Ovary (tissue), 7 donors: ENCODE measurements at regions not wholly inside any gene's neighbourhood (a gene's known extent, or its start where the extent isn't known, plus 50 kb on each side); places are given as distances from the start of the nearest gene placed in this dataset.

ENCODE experiments used
- DNase-seq, 5 donors: peaks; one replicate each; pipeline ENCODE4 v3.0.0-alpha.2; 2019 to 2020
- H3K27ac ChIP-seq, 2 donors: fragments of 200-600 bp; one replicate each; pipeline versions ENCODE4 v1.5.1 to v1.8.0; 2019 to 2022
- H3K27me3 ChIP-seq: fragments of 200-600 bp; one replicate; pipeline ENCODE4 v1.8.0; 2022
- H3K36me3 ChIP-seq: fragments of 200-600 bp; sonication (generic); one replicate; pipeline ENCODE4 v1.5.1; 2019
- H3K4me1 ChIP-seq: one replicate; pipeline ENCODE4 v1.8.1; 2013; ENCODE audit warnings: mild to moderate bottlenecking, moderate library complexity; ENCODE audit not compliant: insufficient read depth
- H3K4me3 ChIP-seq: fragments of 200-600 bp; sonication (generic); one replicate; pipeline ENCODE4 v1.5.1; 2017
- H3K9me3 ChIP-seq, 2 donors: fragments of 200-600 bp in 1 of 2; sonication (generic) in 1 of 2; one replicate each; pipeline versions ENCODE4 v1.5.1 to v1.8.1; 2013 to 2019; ENCODE audit warnings: mild to moderate bottlenecking in 1 of 2, moderate library complexity in 1 of 2
- EP300 ChIP-seq: sonication (generic); formaldehyde crosslinking; IDR thresholded peaks from one replicate; pipeline ENCODE4 v1.6.1; 2017; ENCODE audit warnings: antibody characterized with exemption
- POLR2A ChIP-seq: fragments of 450-650 bp; IDR thresholded peaks from one replicate; pipeline ENCODE4 v1.6.1; 2017; ENCODE audit warnings: antibody characterized with exemption, mild to moderate bottlenecking, moderate library complexity
- WGBS, 3 donors: extraction: QIAGEN DNeasy Blood & Tissue Kit in 1 of 3; methylation state at CpG; one replicate each; pipeline versions ENCODE4 v1.1.5 to v1.1.7; 2013 to 2017; 5-methylcytosine and 5-hydroxymethylcytosine counted together
- intact Hi-C, 4 donors: fragments of 100-400 bp; cut with DNase I; formaldehyde crosslinking; loops; one replicate each; pipeline versions ENCODE4 v1.11.0 to v1.15.1; 2022 to 2023
- TF ChIP-seq, protein P1 (sequence below), 3 donors: fragments of 450-650 bp in 2 of 3; fragments of 200-600 bp in 1 of 3; IDR thresholded peaks; one replicate each; pipeline versions ENCODE4 v1.5.1 to v1.8.0; 2016 to 2022; ENCODE audit warnings: antibody characterized with exemption in 3 of 3, mild to moderate bottlenecking in 1 of 3
- donor health status: DM: no; HTN: no; CAD: no; lungs with moderate emphysema.
- donor health status: DM: no; HTN: no; CAD: no.
- donor health status: Bipolar disorder and iron deficiency.
- donor health status: DM: no; HTN: no; CAD: no.
- donor health status: DM: yes; HTN: yes; CAD: no.

DNA sequence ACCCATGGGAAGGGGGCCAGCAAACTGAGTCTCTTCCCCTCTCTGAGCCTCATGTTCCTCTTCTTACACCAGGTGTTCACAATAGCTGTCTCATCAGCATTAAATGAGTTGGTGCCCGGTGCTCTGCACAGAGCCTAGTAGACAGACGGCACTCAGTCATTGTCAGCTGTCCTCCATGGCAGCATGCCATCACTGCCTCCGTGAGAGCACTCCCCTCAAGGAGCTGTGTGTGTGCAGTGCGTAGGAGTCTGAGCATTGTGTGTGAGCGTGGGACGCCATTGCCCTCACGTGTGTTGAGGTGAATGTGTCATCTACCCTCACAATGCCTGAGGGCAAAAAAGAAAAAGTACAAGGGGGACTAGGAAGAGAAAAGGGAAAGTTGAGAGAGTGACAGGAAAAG is 536.5 kb downstream of the CDK5RAP2 start:
- Histone ChIP-seq H3K27ac (no peak overlapping the region), H3K9me3 (no peaks in the 10 kb centered on the region), H3K4me1 (no peaks in the 10 kb centered on the region), H3K4me3 (no peak overlapping the region), H3K27me3 (no peaks in the 10 kb centered on the region), H3K36me3 (no peaks in the 10 kb centered on the region)
- WGBS, 3 donors: 38 to 54% (median 40%) methylated on average over 7 of the region's 7 CpGs
- no peak for DNase-seq
- TF ChIP-seq, protein P1, sequence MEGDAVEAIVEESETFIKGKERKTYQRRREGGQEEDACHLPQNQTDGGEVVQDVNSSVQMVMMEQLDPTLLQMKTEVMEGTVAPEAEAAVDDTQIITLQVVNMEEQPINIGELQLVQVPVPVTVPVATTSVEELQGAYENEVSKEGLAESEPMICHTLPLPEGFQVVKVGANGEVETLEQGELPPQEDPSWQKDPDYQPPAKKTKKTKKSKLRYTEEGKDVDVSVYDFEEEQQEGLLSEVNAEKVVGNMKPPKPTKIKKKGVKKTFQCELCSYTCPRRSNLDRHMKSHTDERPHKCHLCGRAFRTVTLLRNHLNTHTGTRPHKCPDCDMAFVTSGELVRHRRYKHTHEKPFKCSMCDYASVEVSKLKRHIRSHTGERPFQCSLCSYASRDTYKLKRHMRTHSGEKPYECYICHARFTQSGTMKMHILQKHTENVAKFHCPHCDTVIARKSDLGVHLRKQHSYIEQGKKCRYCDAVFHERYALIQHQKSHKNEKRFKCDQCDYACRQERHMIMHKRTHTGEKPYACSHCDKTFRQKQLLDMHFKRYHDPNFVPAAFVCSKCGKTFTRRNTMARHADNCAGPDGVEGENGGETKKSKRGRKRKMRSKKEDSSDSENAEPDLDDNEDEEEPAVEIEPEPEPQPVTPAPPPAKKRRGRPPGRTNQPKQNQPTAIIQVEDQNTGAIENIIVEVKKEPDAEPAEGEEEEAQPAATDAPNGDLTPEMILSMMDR (IDR thresholded peaks at IDR 0.05): no peak
- TF ChIP-seq POLR2A (no peak), EP300 (no peak)
- intact Hi-C loops: no loop called here

DNA sequence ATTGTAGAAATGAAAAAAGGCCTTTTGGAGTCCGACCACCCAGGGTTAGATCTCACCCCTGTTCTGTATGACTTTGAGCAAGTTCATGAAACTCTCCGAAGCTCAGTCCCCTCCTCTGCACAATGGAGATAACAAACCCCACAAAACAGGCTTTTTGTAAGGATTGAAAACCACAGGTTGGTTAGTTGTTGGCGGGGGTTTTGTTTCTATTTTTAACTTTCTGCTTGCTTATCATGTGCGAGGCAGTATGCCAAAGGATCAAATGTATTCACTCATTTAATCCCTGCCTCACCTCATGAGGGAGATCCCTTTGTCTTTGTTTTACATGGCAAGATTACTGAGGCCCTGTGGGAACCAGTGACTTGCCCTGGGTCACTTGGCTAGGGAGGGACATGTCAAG is 539.1 kb downstream of the CDK5RAP2 start:
- Histone ChIP-seq H3K27ac (no peak overlapping the region), H3K9me3 (no peaks in the 10 kb centered on the region), H3K36me3 (no peaks in the 10 kb centered on the region), H3K4me1 (no peaks in the 10 kb centered on the region), H3K4me3 (no peak overlapping the region), H3K27me3 (no peaks in the 10 kb centered on the region)
- no peak for TF ChIP-seq POLR2A
- TF ChIP-seq, protein P1 (IDR thresholded peaks at IDR 0.05): no peak
- TF ChIP-seq EP300: no peak
- DNase-seq: no peak
- intact Hi-C loops: no loop called here
- 29 to 39% (median 29%) methylated on average over 4 of the region's 4 CpGs for WGBS, 3 donors

DNA sequence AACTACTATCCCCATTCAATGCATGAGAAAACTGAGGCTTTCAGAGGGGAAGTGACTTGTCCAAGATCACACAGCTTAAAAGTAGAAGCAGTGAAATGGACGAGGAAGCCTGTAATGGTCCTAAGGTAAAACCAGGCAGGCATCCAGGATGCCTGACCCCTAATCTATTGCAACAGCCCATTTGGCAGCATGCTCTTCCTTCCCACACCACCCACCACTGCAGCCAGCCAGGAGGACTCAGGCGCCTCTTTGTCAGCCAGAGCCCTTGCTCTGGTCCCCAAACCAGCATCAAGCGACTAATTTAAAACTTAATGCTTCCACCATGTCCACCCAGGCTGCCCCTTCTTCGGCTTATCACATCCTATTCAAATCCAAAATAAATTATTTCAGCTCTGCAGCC is 541.6 kb downstream of the CDK5RAP2 start:
- H3K36me3 ChIP-seq: no peaks in the 10 kb centered on the region
- TF ChIP-seq POLR2A: no peak
- no peak for TF ChIP-seq EP300
- TF ChIP-seq, protein P1 (IDR thresholded peaks at IDR 0.05): no peak
- no peak overlapping the region for H3K27ac ChIP-seq
- intact Hi-C loops: no loop called here
- WGBS, 3 donors: 54 to 61% (median 61%) methylated on average over 4 of the region's 4 CpGs
- no peaks in the 10 kb centered on the region for H3K27me3 ChIP-seq
- H3K9me3 ChIP-seq: no peaks in the 10 kb centered on the region
- no peaks in the 10 kb centered on the region for H3K4me1 ChIP-seq
- no peak overlapping the region for H3K4me3 ChIP-seq
- no peak for DNase-seq

DNA sequence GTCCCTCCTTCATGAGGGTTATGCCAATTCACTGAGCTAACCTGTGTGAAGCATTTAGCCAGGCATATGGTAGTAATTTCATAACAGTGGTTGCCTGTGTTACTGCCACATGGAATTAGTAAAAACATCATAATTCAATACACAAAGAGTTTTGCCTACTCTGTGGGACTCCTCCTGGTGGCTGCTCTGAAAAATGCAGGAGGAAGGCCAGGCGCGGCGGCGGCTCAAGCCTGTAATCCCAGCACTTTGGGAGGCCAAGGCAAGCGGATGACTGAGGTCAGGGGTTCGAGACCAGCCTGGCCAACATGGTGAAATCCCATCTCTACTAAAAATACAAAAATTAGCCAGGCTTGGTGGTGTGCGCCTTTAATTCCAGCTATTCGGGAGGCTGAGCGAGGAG is 547.3 kb downstream of the CDK5RAP2 start:
- H3K4me1 ChIP-seq: no peaks in the 10 kb centered on the region
- WGBS, 3 donors: 92 to 96% (median 93%) methylated on average over 9 of the region's 9 CpGs
- H3K4me3 ChIP-seq: no peak overlapping the region
- intact Hi-C loops: no loop called here
- no peak for DNase-seq
- H3K27ac ChIP-seq: no peak overlapping the region
- no peaks in the 10 kb centered on the region for H3K9me3 ChIP-seq
- H3K36me3 ChIP-seq: no peaks in the 10 kb centered on the region
- TF ChIP-seq POLR2A: no peak
- TF ChIP-seq, protein P1 (IDR thresholded peaks at IDR 0.05): no peak
- TF ChIP-seq EP300: no peak
- no peaks in the 10 kb centered on the region for H3K27me3 ChIP-seq

DNA sequence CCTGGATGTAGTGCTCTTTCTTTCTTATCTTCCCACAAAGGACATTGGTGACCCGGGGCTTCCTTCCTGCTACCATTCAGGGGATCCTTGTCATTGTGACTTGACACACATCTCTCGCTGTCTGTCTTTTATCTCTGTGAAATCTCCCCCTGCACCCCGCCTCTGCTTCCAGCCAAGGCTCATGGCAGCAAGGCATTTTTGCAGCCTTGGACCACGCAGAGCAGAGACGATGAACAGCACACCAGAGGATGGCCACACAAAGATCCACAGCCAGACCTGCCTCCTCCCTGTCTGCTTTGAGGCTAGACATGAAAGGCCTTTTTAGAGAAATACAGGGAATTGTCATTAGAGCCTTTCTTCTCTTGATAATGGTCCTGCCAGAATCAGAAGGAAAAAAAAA is 549.1 kb downstream of the CDK5RAP2 start:
- no peaks in the 10 kb centered on the region for H3K36me3 ChIP-seq
- no peak for DNase-seq
- 33 to 43% (median 37%) methylated on average over 5 of the region's 5 CpGs for whole genome bisulfite sequencing, 3 donors
- H3K4me3 ChIP-seq: no peak overlapping the region
- no peak overlapping the region for H3K27ac ChIP-seq
- no peaks in the 10 kb centered on the region for H3K27me3 ChIP-seq
- H3K9me3 ChIP-seq: no peaks in the 10 kb centered on the region
- intact Hi-C loops: no loop called here
- H3K4me1 ChIP-seq: no peaks in the 10 kb centered on the region
- TF ChIP-seq, protein P1 (IDR thresholded peaks at IDR 0.05): no peak
